IPS DF 6.9 (cell line): ENCODE measurements at regions not wholly inside any gene's neighbourhood (a gene's known extent, or its start where the extent isn't known, plus 50 kb on each side); places are given as distances from the start of the nearest gene placed in this dataset.

Experiments
- DNase-seq: peaks from one replicate; pipeline ENCODE4 v3.0.0-alpha.2; 2013; ENCODE audit warnings: low read depth, low spot score
- H3K27ac ChIP-seq: one replicate; pipeline ENCODE4 v1.5.1; 2013; ENCODE audit warnings: low read length, control low read depth
- H3K27me3 ChIP-seq: 2 replicates; pipeline ENCODE4 v1.6.1; 2013; ENCODE audit warnings: mild to moderate bottlenecking, low read length; ENCODE audit not compliant: control insufficient read depth, insufficient read depth
- H3K36me3 ChIP-seq: 2 replicates; pipeline ENCODE4 v1.6.1; 2013; ENCODE audit warnings: low read length; ENCODE audit not compliant: control insufficient read depth, insufficient read depth
- H3K4me1 ChIP-seq: 2 replicates; pipeline ENCODE4 v1.6.1; 2013; ENCODE audit warnings: low read length; ENCODE audit not compliant: control insufficient read depth, insufficient read depth
- H3K4me3 ChIP-seq: 2 replicates; pipeline ENCODE4 v1.5.1; 2013; ENCODE audit warnings: mild to moderate bottlenecking, low read length
- H3K9me3 ChIP-seq: 2 replicates; pipeline ENCODE4 v1.6.1; 2013; ENCODE audit warnings: low read length, inconsistent platforms; ENCODE audit not compliant: control insufficient read depth, insufficient read depth
- WGBS: extraction: QIAGEN DNeasy Blood & Tissue Kit; methylation state at CpG from one replicate; pipeline ENCODE4 v1.1.7; 2013; ENCODE audit warnings: mixed read lengths, missing lambda C conversion rate; ENCODE audit not compliant: insufficient read length, insufficient coverage; 5-methylcytosine and 5-hydroxymethylcytosine counted together

DNA sequence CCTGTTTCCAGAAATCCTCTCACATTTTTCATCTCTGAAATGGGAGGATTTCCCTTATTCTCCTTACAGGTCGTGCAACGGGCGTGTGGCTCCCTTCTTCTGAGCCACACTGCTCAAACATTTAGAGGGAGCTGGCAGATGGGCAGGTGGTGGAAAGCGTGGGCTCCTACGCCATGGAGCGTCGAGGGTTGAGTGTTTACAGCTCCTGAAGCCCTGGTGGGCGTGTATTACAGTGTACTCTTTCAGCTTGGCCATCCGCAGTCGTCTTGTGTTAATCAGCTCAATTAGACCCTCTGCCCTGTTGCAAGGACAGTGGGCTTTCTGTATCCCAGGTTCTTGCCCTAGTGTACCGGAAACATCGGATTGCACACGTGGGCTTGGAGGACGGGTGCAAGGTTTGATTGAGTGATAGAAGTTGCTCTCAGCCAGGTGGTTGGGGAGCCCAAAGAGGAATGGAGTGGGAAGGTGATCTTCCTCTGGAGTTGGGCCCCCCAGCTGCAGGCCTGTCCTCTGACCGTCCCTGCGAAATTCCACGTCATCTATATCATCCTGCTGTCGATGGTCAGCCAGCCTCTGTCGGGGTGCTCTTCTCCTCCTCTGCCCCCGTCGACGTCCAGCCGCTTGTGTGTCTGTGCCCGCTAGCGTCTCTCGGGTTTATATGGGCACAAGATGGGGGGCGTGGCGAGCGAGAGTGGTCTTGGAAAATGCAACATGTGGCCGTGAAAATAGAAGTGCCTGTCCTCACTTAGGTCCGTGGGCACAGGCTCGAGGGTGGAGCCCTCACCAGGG, 120.3 kb upstream of the DSEL start:
- no peaks in the 10 kb centered on the region for H3K27me3 ChIP-seq

DNA sequence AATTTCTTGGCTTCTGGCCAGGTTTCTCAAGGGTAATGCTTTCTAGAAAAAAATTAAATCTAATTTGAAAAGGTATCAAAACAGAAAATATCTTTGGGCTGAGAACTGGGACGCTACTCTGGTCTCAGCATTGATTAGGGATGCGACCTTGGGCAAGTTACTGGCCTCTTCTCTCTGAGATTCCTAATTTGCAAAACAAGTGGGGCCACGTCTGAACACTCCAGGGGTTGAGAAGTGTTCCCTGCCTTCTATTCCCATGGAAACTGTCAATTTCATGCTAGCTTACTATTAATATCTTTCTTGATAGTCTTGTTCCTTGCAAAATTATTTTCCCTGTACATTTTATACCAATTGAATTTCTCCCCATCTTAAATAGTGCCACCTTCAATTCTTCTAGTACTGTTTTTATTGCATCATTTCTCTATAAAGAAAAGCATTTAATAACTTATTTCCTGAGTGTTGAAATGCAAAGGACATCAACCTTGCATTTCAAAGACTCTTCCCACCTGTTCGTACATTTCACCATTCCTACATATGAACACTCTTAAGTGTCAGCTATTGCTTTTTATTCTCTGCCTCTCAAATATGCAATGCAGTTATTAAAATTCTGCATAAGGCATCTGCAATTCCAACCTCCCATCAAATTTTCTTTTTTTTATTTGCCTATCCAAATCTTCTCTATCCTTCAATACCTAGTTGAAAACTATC, 118.3 kb upstream of the DSEL start:
- H3K36me3 ChIP-seq, result no peaks in the 10 kb centered on the region
- H3K4me1 ChIP-seq, result peaks cover 5% of the 10 kb centered on the region; the same call in 1 of the 2 replicates
- no peaks in the 10 kb centered on the region for H3K27me3 ChIP-seq
- H3K4me3 ChIP-seq, result no peak overlapping the region
- no peak overlapping the region for H3K27ac ChIP-seq
- peak; percentile 25 for DNase-seq
- no peaks in the 10 kb centered on the region for H3K9me3 ChIP-seq
- no CpG with 5 or more reads among the region's 4 CpGs for WGBS

More for the DNA sequence above, 120.3 kb upstream of the DSEL start:
- H3K27ac ChIP-seq, result no peak overlapping the region
- H3K4me3 ChIP-seq, result no peak overlapping the region
- WGBS, result no CpG with 5 or more reads among the region's 32 CpGs
- H3K36me3 ChIP-seq, result no peaks in the 10 kb centered on the region
- DNase-seq, result no peak
- H3K4me1 ChIP-seq, result peaks cover 3% of the 10 kb centered on the region; the same call in 1 of the 2 replicates
- H3K9me3 ChIP-seq, result no peaks in the 10 kb centered on the region

DNA sequence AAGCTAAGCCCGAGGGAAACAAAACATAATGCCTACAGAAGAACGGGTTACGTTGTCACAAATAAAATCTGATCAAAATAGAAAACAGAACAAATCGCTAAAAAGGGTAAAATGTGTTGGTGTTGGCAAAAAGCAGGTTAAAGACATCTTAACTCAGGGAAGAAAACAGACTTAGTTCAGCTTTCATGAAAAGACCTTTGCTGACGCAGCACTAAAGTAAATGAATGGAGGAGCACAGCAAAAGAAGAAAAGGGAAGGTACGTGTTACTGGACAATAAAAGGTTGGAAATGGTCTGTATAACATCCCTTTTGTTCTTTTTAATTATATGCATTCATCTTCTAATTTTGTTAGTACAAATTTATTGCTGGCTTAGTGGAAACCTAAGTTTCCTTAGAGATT, 117.4 kb upstream of the DSEL start:
- Histone ChIP-seq H3K27ac (no peak overlapping the region), H3K36me3 (no peaks in the 10 kb centered on the region), H3K4me1 (peaks cover 5% of the 10 kb centered on the region; the same call in 1 of the 2 replicates), H3K4me3 (no peak overlapping the region), H3K9me3 (no peaks in the 10 kb centered on the region), H3K27me3 (no peaks in the 10 kb centered on the region)
- DNase-seq, result no peak
- WGBS, result no CpG with 5 or more reads among the region's 6 CpGs

DNA sequence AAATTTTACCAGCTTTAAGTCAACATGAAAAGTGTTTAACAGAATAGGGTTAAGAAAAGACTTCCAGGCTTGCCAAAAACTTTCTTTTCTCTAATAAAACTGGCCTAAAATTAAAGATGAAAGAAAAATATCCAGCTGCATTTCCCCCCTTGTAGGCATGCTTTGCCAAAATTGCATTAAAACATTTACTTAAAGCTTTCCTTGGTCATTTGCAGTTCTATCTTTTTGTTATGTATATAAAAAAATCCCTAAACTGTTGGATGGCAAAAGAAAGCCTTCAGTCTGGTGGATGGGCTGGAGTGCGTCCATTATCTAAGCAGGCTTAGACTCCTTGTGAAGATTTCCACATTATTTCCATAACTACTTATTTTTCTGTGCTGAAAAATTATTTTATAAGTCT, 105.4 kb upstream of the DSEL start:
- H3K4me1 ChIP-seq, result no peaks in the 10 kb centered on the region
- no peak for DNase-seq
- WGBS, result no CpG with 5 or more reads among the region's 1 CpG
- no peak overlapping the region for H3K4me3 ChIP-seq
- no peaks in the 10 kb centered on the region for H3K27me3 ChIP-seq
- H3K9me3 ChIP-seq, result no peaks in the 10 kb centered on the region
- H3K27ac ChIP-seq, result no peak overlapping the region
- no peaks in the 10 kb centered on the region for H3K36me3 ChIP-seq

GRCh38 chr18:67621049-67621713, 104.7 kb upstream of the DSEL start:
- no CpG with 5 or more reads among the region's 2 CpGs for WGBS
- Histone ChIP-seq H3K9me3 (no peaks in the 10 kb centered on the region), H3K27ac (no peak overlapping the region), H3K4me3 (no peak overlapping the region), H3K4me1 (no peaks in the 10 kb centered on the region), H3K27me3 (no peaks in the 10 kb centered on the region), H3K36me3 (no peaks in the 10 kb centered on the region)
- no peak for DNase-seq

GRCh38 chr18:67618061-67618460, 101.5 kb upstream of the DSEL start:
- Histone ChIP-seq H3K27ac (no peak overlapping the region), H3K4me1 (no peaks in the 10 kb centered on the region)

DNA sequence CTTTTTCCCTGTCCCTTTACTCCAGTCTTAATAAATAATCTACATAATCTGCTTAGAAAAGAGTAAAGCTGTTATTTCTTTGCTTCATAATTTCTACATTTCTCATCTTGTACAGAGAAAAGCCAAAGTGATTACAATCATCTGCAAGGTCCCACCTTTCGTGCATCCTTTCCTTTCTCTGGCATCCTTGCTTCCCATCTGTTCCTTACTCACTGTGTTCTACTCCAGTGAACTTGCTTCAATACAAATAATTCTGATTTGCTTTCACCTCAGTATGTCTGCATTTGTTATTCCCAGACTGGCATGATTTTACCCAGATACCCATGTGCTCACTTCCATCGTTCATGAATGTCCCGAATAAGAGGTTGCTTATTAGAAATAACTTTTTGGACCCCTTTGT, 99.4 kb upstream of the DSEL start:
- Histone ChIP-seq H3K27ac (no peak overlapping the region), H3K9me3 (no peaks in the 10 kb centered on the region), H3K4me1 (no peaks in the 10 kb centered on the region), H3K27me3 (no peaks in the 10 kb centered on the region), H3K4me3 (no peak overlapping the region), H3K36me3 (no peaks in the 10 kb centered on the region)
- no CpG with 5 or more reads among the region's 3 CpGs for WGBS
- DNase-seq, result no peak

More at GRCh38 chr18:67618061-67618460, 101.5 kb upstream of the DSEL start:
- no CpG with 5 or more reads among the region's 4 CpGs for WGBS
- Histone ChIP-seq H3K4me3 (no peak overlapping the region), H3K9me3 (no peaks in the 10 kb centered on the region), H3K36me3 (no peaks in the 10 kb centered on the region), H3K27me3 (no peaks in the 10 kb centered on the region)
- DNase-seq, result no peak

DNA sequence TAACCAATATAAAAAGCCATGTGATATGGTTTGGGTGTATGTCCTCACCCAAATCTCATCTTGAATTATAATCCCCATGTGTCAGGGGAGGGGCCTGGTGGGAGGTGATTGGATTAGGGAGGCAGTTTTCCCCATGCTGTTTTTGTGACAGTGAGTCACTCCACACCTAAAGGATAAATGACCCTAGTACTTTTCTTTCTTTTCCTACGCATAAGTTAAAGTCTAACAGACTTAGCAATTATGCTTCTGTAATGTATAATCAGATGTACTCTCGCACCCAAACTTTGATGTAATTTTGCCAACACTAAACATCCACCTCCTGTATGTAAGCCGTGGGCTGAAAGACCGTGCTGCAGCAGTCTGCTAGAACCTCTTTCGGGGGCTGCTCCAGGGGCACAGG, 97.2 kb upstream of the DSEL start:
- DNase-seq, result no peak
- Histone ChIP-seq H3K4me1 (no peaks in the 10 kb centered on the region), H3K4me3 (no peak overlapping the region), H3K27me3 (no peaks in the 10 kb centered on the region), H3K36me3 (no peaks in the 10 kb centered on the region), H3K9me3 (no peaks in the 10 kb centered on the region), H3K27ac (no peak overlapping the region)
- no CpG with 5 or more reads among the region's 5 CpGs for WGBS

DNA sequence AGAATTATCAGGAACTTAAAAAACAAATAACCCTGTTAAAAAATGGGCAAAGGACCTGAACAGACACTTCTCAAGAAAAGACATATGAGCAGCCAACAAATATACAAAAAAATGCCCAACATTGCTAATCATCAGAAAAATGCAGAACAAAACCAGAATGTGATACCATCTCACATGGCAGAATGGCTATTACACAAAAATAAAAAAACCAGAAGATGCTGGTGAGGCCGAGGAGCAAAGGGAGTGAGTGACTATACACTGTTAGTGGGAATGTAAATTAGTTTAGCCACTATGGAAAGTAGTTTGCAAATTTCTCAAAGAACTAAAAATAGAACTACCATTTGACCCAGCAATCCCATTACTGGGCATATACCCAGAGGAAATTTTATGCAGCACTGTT, 95.8 kb upstream of the DSEL start:
- Histone ChIP-seq H3K27me3 (no peaks in the 10 kb centered on the region), H3K4me3 (no peak overlapping the region), H3K4me1 (no peaks in the 10 kb centered on the region), H3K9me3 (no peaks in the 10 kb centered on the region), H3K36me3 (no peaks in the 10 kb centered on the region), H3K27ac (no peak overlapping the region)
- no CpG with 5 or more reads among the region's 1 CpG for WGBS
- DNase-seq, result no peak

GRCh38 chr18:67608615-67609273, 92.2 kb upstream of the DSEL start:
- WGBS, result no CpG with 5 or more reads among the region's 1 CpG
- Histone ChIP-seq H3K36me3 (no peaks in the 10 kb centered on the region), H3K4me1 (no peaks in the 10 kb centered on the region), H3K27ac (no peak overlapping the region), H3K27me3 (no peaks in the 10 kb centered on the region), H3K9me3 (no peaks in the 10 kb centered on the region), H3K4me3 (no peak overlapping the region)
- no peak for DNase-seq
